ENCODE measurements at regions not wholly inside any gene's neighbourhood (a gene's known extent, or its start where the extent isn't known, plus 50 kb on each side); places are given as distances from the start of the nearest gene placed in this dataset.

- no peak overlapping the region for H3K4me3 ChIP-seq (ENCODE audit: low read depth, low read length)
- DNase-seq (ENCODE audit: low read depth): no peak
- TF ChIP-seq POLR2A (IDR thresholded peaks at IDR 0.05; ENCODE audit: extremely low read depth, insufficient read length) (no peak), MYC (IDR thresholded peaks at IDR 0.05; ENCODE audit: low read depth, low read length) (no peak), CTCF (IDR thresholded peaks at IDR 0.05; ENCODE audit: low read depth, low read length) (no peak), MAX (IDR thresholded peaks at IDR 0.05; ENCODE audit: low read depth, low read length) (no peak)
Measured at GRCh38 chr4:3702561-3703221, 63.5 kb upstream of the ADRA2C start.

- no peak for DNase-seq (ENCODE audit: low read depth)
Measured at GRCh38 chr4:3701736-3702560, 64.2 kb upstream of the ADRA2C start.

GRCh38 chr4:3701271-3701734 is 64.9 kb upstream of the ADRA2C start:
- no peak overlapping the region for H3K4me3 ChIP-seq (ENCODE audit: low read depth, low read length)
- no peak for TF ChIP-seq MYC (IDR thresholded peaks at IDR 0.05; ENCODE audit: low read depth, low read length)
- DNase-seq (ENCODE audit: low read depth): no peak

More at GRCh38 chr4:3701736-3702560, 64.2 kb upstream of the ADRA2C start:
- TF ChIP-seq MYC (IDR thresholded peaks at IDR 0.05; ENCODE audit: low read depth, low read length) (no peak), MAX (IDR thresholded peaks at IDR 0.05; ENCODE audit: low read depth, low read length) (no peak)
- no peak overlapping the region for H3K4me3 ChIP-seq (ENCODE audit: low read depth, low read length)

GRCh38 chr4:3700736-3701135 is 65.4 kb upstream of the ADRA2C start:
- DNase-seq (ENCODE audit: low read depth): no peak
- TF ChIP-seq CTCF (IDR thresholded peaks at IDR 0.05; ENCODE audit: low read depth, low read length) (no peak), MYC (IDR thresholded peaks at IDR 0.05; ENCODE audit: low read depth, low read length) (no peak), MAX (IDR thresholded peaks at IDR 0.05; ENCODE audit: low read depth, low read length) (no peak), POLR2A (IDR thresholded peaks at IDR 0.05; ENCODE audit: extremely low read depth, insufficient read length) (no peak)
- H3K4me3 ChIP-seq (ENCODE audit: low read depth, low read length): no peak overlapping the region

- TF ChIP-seq MAX (IDR thresholded peaks at IDR 0.05; ENCODE audit: low read depth, low read length) (no peak), MYC (IDR thresholded peaks at IDR 0.05; ENCODE audit: low read depth, low read length) (no peak), POLR2A (IDR thresholded peaks at IDR 0.05; ENCODE audit: extremely low read depth, insufficient read length) (no peak), CTCF (IDR thresholded peaks at IDR 0.05; ENCODE audit: low read depth, low read length) (no peak)
- H3K4me3 ChIP-seq (ENCODE audit: low read depth, low read length): no peak overlapping the region
- DNase-seq (ENCODE audit: low read depth): no peak
Measured at GRCh38 chr4:3700223-3700622, 66.0 kb upstream of the ADRA2C start.

- TF ChIP-seq MAX (IDR thresholded peaks at IDR 0.05; ENCODE audit: low read depth, low read length): no peak
- TF ChIP-seq CTCF (IDR thresholded peaks at IDR 0.05; ENCODE audit: low read depth, low read length): no peak
- no peak for TF ChIP-seq MYC (IDR thresholded peaks at IDR 0.05; ENCODE audit: low read depth, low read length)
- TF ChIP-seq POLR2A (IDR thresholded peaks at IDR 0.05; ENCODE audit: extremely low read depth, insufficient read length): no peak
- H3K4me3 ChIP-seq (ENCODE audit: low read depth, low read length): no peak overlapping the region
- no peak for DNase-seq (ENCODE audit: low read depth)
Measured at GRCh38 chr4:3699678-3700077, 66.5 kb upstream of the ADRA2C start.
